Adipocyte (in vitro differentiated cells): ENCODE measurements at regions not wholly inside any gene's neighbourhood (a gene's known extent, or its start where the extent isn't known, plus 50 kb on each side); places are given as distances from the start of the nearest gene placed in this dataset.
A peak's percentile ranks its signal among the peaks of the same experiment; 100 is the strongest.

Experiments
- DNase-seq: peaks from one replicate; pipeline ENCODE4 v3.0.0-alpha.2; 2015; ENCODE audit warnings: low read depth
- H3K27me3 ChIP-seq: replicated peaks from 2 replicates; pipeline ENCODE4 v1.7.0; 2013; ENCODE audit warnings: mild to moderate bottlenecking, low read length, moderate library complexity; ENCODE audit not compliant: control insufficient read depth, insufficient read depth
- H3K36me3 ChIP-seq: 2 replicates; pipeline ENCODE4 v1.7.0; 2013; ENCODE audit warnings: low read length, mild to moderate bottlenecking, moderate library complexity; ENCODE audit not compliant: control insufficient read depth, insufficient read depth, severe bottlenecking
- H3K4me1 ChIP-seq: 2 replicates; pipeline ENCODE4 v1.7.0; 2013; ENCODE audit warnings: mild to moderate bottlenecking, low read length, moderate library complexity; ENCODE audit not compliant: control insufficient read depth, insufficient read depth
- H3K4me3 ChIP-seq: 2 replicates; pipeline ENCODE4 v1.7.0; 2013; ENCODE audit warnings: mild to moderate bottlenecking, low read length, moderate library complexity
- H3K9ac ChIP-seq: 2 replicates; pipeline ENCODE4 v1.7.0; 2013; ENCODE audit warnings: mild to moderate bottlenecking, low read length, moderate library complexity
- H3K9me3 ChIP-seq: 2 replicates; pipeline ENCODE4 v1.7.0; 2013; ENCODE audit warnings: mild to moderate bottlenecking, low read length, moderate library complexity; ENCODE audit not compliant: control insufficient read depth

DNA sequence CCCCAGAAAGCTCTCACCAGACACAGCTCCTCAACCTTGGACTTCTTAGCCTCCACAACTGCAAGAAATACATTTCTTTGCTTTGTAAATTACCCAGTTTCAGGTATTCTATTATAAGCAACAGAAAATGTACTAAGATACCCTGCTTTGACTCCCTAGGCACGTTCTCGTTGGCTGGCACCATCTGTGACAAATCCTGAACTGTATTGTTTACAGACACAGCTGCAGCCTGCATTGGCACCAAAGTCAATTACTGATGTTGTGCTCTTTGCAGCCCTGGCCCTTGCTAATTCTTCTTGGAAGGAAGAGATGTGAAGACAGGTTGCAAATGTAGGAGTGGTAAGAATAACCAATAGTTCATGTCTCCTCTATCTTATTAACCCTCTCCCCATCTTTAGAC lies 72.7 kb upstream of the FAM136A start:
- Histone ChIP-seq H3K4me3 (no peak overlapping the region), H3K36me3 (no peaks in the 10 kb centered on the region), H3K9ac (no peak overlapping the region), H3K9me3 (no peaks in the 10 kb centered on the region), H3K27me3 (no peaks in the 10 kb centered on the region), H3K4me1 (no peaks in the 10 kb centered on the region)
- DNase-seq, result no peak

DNA sequence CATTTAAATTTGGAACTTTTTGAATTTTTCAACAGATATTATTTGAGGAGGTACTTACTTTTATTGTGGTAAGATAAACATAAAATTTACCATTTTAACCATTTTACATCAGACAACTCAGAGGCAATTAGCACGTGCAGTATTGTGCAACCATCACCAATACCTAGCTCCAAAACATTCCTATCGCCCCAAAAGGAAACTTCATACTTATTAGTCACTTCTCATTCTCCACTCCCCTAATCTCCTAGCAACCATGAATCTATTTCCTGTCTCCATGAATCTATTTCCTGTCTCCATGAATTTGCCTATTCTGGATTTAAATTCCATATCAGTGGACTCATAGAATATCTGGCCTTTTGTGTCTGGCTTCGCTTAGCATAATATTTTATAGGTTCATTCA lies 69.9 kb upstream of the FAM136A start:
- Histone ChIP-seq H3K36me3 (no peaks in the 10 kb centered on the region), H3K9me3 (no peaks in the 10 kb centered on the region)

DNA sequence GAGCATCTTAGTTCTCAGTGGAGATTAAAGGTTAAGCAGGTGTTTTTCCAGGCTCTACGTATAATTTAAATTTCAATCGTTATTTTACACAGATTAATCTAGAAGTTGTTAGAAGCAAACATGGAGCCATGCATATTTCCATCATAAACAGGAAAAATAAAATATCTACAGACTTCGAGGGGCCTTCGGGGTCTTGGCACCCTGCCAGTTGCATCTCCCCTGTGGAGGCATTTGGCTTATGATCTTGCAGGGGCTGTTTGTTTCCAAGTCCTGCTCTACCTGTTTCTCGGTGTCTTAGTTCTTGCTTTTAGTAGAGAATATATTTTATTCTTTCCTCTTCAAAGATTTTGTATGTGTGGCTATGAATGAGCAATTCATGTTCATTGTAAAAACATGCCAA lies 67.2 kb upstream of the FAM136A start:
- no peaks in the 10 kb centered on the region for H3K9me3 ChIP-seq
- no peak overlapping the region for H3K9ac ChIP-seq
- H3K27me3 ChIP-seq, result peaks cover under 1% of the 10 kb centered on the region
- H3K36me3 ChIP-seq, result no peaks in the 10 kb centered on the region
- no peaks in the 10 kb centered on the region for H3K4me1 ChIP-seq
- DNase-seq, result no peak
- no peak overlapping the region for H3K4me3 ChIP-seq

More for the DNA sequence above, 69.9 kb upstream of the FAM136A start:
- no peak for DNase-seq
- Histone ChIP-seq H3K4me1 (no peaks in the 10 kb centered on the region), H3K4me3 (peak overlapping the region; percentile 7), H3K27me3 (no peaks in the 10 kb centered on the region), H3K9ac (no peak overlapping the region)

DNA sequence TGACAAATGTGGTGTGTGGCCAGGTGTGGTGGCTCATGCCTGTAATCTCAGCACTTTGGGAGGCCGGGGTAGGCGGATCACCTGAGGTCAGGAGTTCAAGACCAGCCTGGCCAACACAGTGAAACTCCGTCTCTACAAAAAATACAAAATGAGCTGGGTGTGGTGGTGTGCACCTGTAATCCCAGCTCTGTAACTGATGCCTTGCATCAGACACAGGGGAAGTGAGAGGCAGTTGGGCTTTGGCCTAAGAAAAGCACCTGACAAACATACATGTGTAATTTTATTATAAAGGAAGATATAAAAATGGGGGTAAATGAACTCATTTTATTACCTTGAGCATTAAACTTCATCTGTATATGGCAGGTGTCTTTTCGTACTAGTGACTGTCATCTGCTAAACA lies 66.7 kb upstream of the FAM136A start:
- DNase-seq, result no peak
- Histone ChIP-seq H3K36me3 (no peaks in the 10 kb centered on the region), H3K9ac (no peak overlapping the region), H3K4me3 (no peak overlapping the region), H3K4me1 (no peaks in the 10 kb centered on the region), H3K27me3 (peaks cover 5% of the 10 kb centered on the region), H3K9me3 (no peaks in the 10 kb centered on the region)

DNA sequence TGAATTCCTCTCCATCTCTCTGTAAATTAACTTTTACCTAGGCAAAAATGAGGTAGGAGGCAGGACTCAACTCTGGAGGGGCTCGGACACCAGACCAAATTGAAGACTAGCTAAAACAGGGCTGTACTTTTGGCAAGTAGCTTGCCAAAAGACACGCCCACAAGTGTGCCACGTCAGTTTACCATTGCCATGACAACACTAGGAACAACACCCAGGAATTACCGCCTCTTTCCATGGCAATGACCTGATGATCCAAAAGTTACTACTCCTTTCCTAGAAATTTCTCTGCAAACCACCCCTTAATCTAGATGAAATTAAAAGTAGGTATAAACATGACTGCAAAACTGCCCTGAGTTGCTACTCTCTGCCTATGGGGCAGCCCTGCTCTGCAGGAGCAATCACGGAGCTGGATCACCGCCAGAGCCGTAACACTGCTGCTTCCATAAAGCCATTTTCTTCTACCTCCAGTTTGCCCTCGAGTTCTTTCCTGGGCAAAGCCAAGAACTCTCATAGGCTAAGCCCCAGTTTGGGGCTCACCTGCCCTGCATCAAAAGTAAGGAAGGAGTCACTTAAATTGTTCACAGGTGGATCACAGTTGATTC lies 66.0 kb upstream of the FAM136A start:
- no peak overlapping the region for H3K9ac ChIP-seq
- H3K4me1 ChIP-seq, result no peaks in the 10 kb centered on the region
- no peaks in the 10 kb centered on the region for H3K36me3 ChIP-seq
- H3K27me3 ChIP-seq, result peaks cover 5% of the 10 kb centered on the region
- no peak for DNase-seq
- no peaks in the 10 kb centered on the region for H3K9me3 ChIP-seq
- H3K4me3 ChIP-seq, result no peak overlapping the region

DNA sequence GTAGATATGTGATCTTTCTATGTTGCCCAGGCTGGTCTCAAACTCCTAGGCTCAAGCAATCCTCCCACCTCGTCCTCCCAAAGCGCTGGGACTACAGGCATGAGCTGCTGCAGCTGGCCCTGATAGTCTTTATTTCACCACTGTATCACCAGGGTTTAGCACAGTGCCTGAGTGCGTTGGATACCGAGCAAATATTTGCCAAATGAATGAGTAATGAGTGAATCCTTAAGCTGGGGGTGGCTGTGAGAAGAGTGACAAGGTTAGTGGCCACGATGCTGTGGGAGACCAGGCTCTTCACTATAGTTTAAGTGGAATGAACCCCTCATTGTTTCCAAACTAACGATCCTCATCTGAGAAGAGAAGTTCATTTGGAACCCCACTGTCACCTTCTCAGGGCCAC lies 60.8 kb upstream of the FAM136A start:
- no peaks in the 10 kb centered on the region for H3K4me1 ChIP-seq
- no peak overlapping the region for H3K9ac ChIP-seq
- no peak overlapping the region for H3K4me3 ChIP-seq
- H3K36me3 ChIP-seq, result no peaks in the 10 kb centered on the region
- DNase-seq, result no peak
- peaks cover 5% of the 10 kb centered on the region for H3K27me3 ChIP-seq
- no peaks in the 10 kb centered on the region for H3K9me3 ChIP-seq

DNA sequence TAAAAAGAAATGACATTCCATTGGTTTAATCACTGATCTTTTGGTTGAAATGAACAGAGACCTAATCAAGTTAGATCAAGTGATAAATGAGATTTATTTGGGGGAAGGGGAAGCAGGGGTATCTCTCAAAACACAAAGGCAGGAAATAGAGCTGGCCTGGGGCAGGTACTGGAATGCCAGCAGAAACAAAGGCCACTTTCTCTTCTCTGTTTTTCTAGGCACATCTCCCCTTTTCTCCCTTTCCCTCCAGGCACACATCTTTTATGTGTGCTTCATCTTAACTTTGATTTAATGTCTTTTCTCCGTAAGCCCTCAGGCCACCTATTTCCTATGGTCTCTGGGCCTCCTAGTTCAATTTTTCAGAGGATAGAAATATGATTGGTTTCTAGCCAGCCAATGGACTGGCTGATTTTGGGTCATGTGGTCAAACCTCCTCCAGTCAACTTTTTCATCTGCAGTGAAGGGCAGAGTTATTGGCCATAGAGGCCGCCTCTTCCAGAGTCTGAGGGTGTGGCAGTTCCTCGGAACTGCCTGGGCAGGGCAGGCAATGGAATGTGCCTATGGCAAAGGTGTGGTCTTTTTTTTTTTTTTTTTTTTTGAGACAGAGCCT lies 58.9 kb upstream of the FAM136A start:
- H3K9me3 ChIP-seq, result no peaks in the 10 kb centered on the region
- H3K9ac ChIP-seq, result no peak overlapping the region
- no peaks in the 10 kb centered on the region for H3K4me1 ChIP-seq
- no peak for DNase-seq
- peaks cover 5% of the 10 kb centered on the region for H3K27me3 ChIP-seq
- no peaks in the 10 kb centered on the region for H3K36me3 ChIP-seq
- no peak overlapping the region for H3K4me3 ChIP-seq

DNA sequence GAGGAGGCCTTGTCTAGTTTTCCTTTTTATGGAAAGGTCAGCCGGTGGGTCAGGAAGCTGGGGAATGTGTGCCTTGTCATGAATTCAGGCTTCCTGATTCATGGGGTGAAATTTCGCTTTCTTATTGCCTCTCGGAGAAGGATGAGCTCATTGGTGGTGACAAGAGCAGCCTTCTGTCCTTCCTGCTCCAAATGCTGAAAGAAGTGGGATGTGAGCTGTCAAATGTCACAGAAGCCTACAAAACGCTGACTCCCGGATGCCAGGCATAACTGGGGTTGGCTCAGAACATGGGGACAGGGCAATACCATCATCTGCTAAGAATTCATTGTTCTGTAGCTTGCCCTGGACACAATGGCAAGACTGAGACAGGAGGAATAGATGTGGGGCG lies 55.8 kb upstream of the FAM136A start:
- peaks cover 6% of the 10 kb centered on the region for H3K4me1 ChIP-seq
- no peaks in the 10 kb centered on the region for H3K36me3 ChIP-seq
- H3K4me3 ChIP-seq, result no peak overlapping the region
- H3K27me3 ChIP-seq, result no peaks in the 10 kb centered on the region
- H3K9ac ChIP-seq, result no peak overlapping the region
- DNase-seq, result no peak
- no peaks in the 10 kb centered on the region for H3K9me3 ChIP-seq

DNA sequence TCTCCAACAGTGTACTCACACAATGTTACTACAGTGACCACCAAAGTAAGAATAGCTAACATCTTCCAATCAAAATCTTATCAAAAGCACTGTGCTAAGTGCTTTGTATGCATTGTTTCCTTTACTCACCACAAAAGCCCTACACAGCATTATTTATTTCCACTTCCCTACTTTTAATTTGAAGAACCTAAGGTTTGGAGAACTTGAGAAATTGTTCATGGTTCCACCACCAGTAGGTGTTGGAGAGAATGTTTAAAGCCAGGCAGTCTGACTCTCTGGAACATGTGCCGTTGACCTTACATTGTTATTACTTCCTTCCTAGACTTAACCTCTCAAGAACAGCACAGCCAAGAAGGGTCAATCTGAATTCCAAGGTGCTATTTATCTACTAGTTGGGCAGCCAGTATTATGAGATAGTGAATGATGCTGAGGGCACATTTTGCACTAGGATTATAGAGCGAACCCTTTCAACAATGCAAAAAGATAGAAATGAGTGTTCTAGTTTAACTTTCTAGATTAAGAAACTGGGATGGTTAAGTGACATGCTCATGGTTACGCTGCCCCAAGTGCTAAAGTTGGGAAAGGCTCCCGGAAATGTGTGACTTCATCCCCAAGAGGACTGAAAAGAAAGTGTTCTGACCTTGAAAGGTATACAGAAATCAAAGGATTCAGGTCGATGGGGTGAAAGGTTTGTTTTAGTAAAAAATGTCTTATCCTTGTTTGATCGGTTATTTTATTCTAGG lies 55.2 kb upstream of the FAM136A start:
- Histone ChIP-seq H3K36me3 (no peaks in the 10 kb centered on the region), H3K4me1 (peaks cover 6% of the 10 kb centered on the region), H3K27me3 (no peaks in the 10 kb centered on the region), H3K9ac (no peak overlapping the region), H3K4me3 (no peak overlapping the region), H3K9me3 (no peaks in the 10 kb centered on the region)
- no peak for DNase-seq

DNA sequence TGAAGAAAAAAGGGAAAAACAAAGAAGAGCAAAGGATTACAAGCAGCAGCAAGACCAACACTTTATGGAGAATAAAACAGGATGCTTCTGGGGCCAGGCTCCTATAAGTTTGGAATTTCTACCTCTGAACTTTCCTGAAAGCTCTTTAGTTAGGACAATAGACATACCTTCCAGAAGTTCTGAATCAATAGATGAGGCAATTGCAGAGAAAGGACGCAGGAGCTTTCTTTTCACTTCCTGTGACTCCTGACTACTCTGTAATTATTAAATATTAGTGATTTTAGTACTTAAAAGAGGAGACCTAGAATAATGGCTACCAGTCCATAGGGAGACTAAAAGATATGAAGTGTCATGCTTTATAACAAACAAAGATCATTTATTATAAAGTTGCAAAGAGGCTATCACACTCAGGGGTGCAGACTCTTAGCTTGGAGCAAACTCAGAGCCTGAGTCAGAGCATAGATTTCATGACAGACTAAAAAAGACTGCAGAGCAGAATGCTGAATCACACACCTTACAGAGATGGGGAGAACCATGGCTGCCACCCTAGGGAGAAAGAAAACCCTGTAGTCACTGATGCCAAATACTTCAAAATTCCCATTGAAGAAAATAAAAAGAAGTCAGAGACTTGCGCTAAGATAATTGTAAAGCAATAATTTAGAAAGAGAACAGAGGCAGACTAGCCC lies 52.5 kb upstream of the FAM136A start:
- Histone ChIP-seq H3K9me3 (no peaks in the 10 kb centered on the region), H3K9ac (no peak overlapping the region), H3K27me3 (no peaks in the 10 kb centered on the region), H3K4me1 (peaks cover 6% of the 10 kb centered on the region), H3K4me3 (no peak overlapping the region), H3K36me3 (no peaks in the 10 kb centered on the region)
- DNase-seq, result no peak
